ENCODE measurements at regions not wholly inside any gene's neighbourhood (a gene's known extent, or its start where the extent isn't known, plus 50 kb on each side); places are given as distances from the start of the nearest gene placed in this dataset.
"Not testable (repeated sequence)": the region's sequence is repeated elsewhere in the genome, so short reads cannot be mapped to it uniquely, and the experiment has no call there.

DNA sequence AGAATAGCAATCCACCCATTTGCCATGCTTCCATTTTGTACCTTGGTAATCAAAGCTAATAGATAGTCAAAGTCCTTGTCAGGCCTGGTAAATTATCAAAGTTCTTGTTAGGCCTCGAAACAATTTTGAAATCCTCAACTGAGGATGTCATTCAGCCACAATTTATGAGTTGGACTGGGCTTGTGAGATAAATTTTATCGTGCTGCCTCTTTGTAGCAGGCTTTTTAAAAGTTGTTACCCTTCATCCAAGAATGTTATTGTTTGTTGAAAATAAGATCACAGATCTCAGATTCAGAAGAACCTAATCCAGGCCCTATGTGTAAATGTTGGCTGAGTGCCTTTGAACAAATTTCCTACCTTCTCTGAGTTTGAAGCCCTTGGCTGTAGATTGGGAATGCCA, 143.3 kb upstream of the PROK2 start:
- 81% methylated on average over 2 of the region's 2 CpGs for WGBS
- no peaks in the 10 kb centered on the region for H3K27me3 ChIP-seq (ENCODE audit: control insufficient read depth in 2 of 2, insufficient read depth in 1 of 2, low read length in 1 of 2)

GRCh38 chr3:71927505-71928066, 142.6 kb upstream of the PROK2 start:
- Histone ChIP-seq H3K27me3 (ENCODE audit: control insufficient read depth in 2 of 2, insufficient read depth in 1 of 2, low read length in 1 of 2) (no peaks in the 10 kb centered on the region), H3K36me3 (ENCODE audit: control insufficient read depth in 2 of 2, insufficient read depth in 2 of 2, low read length in 1 of 2) (no peaks in the 10 kb centered on the region), H3K27ac (ENCODE audit: low read depth in 1 of 2, low read length in 1 of 2) (no peak overlapping the region), H3K9me3 (ENCODE audit: control insufficient read depth in 2 of 2, insufficient read depth in 1 of 2, low read length in 1 of 2) (no peaks in the 10 kb centered on the region), H3K4me3 (ENCODE audit: low read length in 2 of 2) (no peak overlapping the region), H3K4me1 (ENCODE audit: control insufficient read depth in 2 of 2, insufficient read depth in 2 of 2, low read length in 2 of 2) (peaks cover 0 to 12% of the 10 kb centered on the region in 2 donors)
- 56% methylated on average over 8 of the region's 8 CpGs for WGBS
- DNase-seq (ENCODE audit: low read depth in 6 of 9, low spot score in 9 of 9) = no peak

More for the DNA sequence above, 143.3 kb upstream of the PROK2 start:
- Histone ChIP-seq H3K27ac (ENCODE audit: low read depth in 1 of 2, low read length in 1 of 2) (no peak overlapping the region), H3K4me1 (ENCODE audit: control insufficient read depth in 2 of 2, insufficient read depth in 2 of 2, low read length in 2 of 2) (peaks cover 0 to 12% of the 10 kb centered on the region in 2 donors), H3K9me3 (ENCODE audit: control insufficient read depth in 2 of 2, insufficient read depth in 1 of 2, low read length in 1 of 2) (no peaks in the 10 kb centered on the region), H3K4me3 (ENCODE audit: low read length in 2 of 2) (no peak overlapping the region), H3K36me3 (ENCODE audit: control insufficient read depth in 2 of 2, insufficient read depth in 2 of 2, low read length in 1 of 2) (no peaks in the 10 kb centered on the region)
- no peak for DNase-seq (ENCODE audit: low read depth in 6 of 9, low spot score in 9 of 9)

DNA sequence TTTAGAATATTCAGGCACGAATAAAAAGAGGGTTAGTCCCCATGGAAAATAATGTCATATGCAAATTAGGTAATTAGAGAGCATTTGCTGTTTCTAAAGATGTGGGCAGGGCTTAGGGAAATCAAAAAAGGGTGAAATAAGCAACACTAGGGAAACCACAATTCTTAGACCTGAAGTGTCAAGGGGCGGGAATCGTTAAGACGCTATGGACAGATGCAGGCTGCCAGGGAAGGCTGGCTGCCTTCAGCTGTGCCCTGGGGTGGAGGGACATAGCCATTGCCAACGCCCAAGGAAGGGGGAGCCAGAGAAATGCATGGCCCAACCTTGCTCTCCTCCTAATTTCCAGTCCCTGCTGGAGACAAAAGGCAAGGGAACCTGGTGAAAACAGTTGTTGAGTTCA, 141.7 kb upstream of the PROK2 start:
- no peak overlapping the region for H3K27ac ChIP-seq (ENCODE audit: low read depth in 1 of 2, low read length in 1 of 2)
- no peaks in the 10 kb centered on the region for H3K36me3 ChIP-seq (ENCODE audit: control insufficient read depth in 2 of 2, insufficient read depth in 2 of 2, low read length in 1 of 2)
- no peak for DNase-seq (ENCODE audit: low read depth in 6 of 9, low spot score in 9 of 9)
- H3K4me1 ChIP-seq (ENCODE audit: control insufficient read depth in 2 of 2, insufficient read depth in 2 of 2, low read length in 2 of 2) = peaks cover 0 to 12% of the 10 kb centered on the region in 2 donors
- no peak overlapping the region for H3K4me3 ChIP-seq (ENCODE audit: low read length in 2 of 2)
- no peaks in the 10 kb centered on the region for H3K27me3 ChIP-seq (ENCODE audit: control insufficient read depth in 2 of 2, insufficient read depth in 1 of 2, low read length in 1 of 2)
- WGBS = 83% methylated on average over 5 of the region's 5 CpGs
- H3K9me3 ChIP-seq (ENCODE audit: control insufficient read depth in 2 of 2, insufficient read depth in 1 of 2, low read length in 1 of 2) = no peaks in the 10 kb centered on the region

DNA sequence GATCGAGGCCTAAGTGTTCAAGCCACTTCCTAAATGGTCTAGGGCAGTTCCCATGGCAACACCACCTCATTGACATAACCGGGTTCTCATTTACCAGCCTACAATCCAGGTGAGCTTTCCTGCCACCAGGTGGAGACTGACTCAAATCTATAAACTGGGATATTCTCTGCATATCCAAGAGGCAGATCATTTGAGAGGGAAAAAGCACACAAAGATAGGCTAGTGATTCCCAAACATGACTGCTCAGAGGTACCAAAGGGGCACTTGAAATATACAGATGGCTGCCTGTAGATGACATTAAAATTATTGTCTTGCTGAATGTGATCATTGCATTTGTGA, 141.3 kb upstream of the PROK2 start:
- H3K4me3 ChIP-seq (ENCODE audit: low read length in 2 of 2) = no peak overlapping the region
- 48% methylated on average over 2 of the region's 2 CpGs for WGBS
- no peak overlapping the region for H3K27ac ChIP-seq (ENCODE audit: low read depth in 1 of 2, low read length in 1 of 2)
- no peaks in the 10 kb centered on the region for H3K36me3 ChIP-seq (ENCODE audit: control insufficient read depth in 2 of 2, insufficient read depth in 2 of 2, low read length in 1 of 2)
- peaks cover 0 to 12% of the 10 kb centered on the region in 2 donors for H3K4me1 ChIP-seq (ENCODE audit: control insufficient read depth in 2 of 2, insufficient read depth in 2 of 2, low read length in 2 of 2)
- DNase-seq (ENCODE audit: low read depth in 6 of 9, low spot score in 9 of 9) = peak in 7 of 9 donors; percentile 22 to 60 (median 43)
- H3K27me3 ChIP-seq (ENCODE audit: control insufficient read depth in 2 of 2, insufficient read depth in 1 of 2, low read length in 1 of 2) = no peaks in the 10 kb centered on the region
- no peaks in the 10 kb centered on the region for H3K9me3 ChIP-seq (ENCODE audit: control insufficient read depth in 2 of 2, insufficient read depth in 1 of 2, low read length in 1 of 2)

- not testable (repeated sequence) for H3K4me3 ChIP-seq (ENCODE audit: low read length in 2 of 2); H3K4me1 ChIP-seq (ENCODE audit: control insufficient read depth in 2 of 2, insufficient read depth in 2 of 2, low read length in 2 of 2); DNase-seq (ENCODE audit: low read depth in 6 of 9, low spot score in 9 of 9); H3K27me3 ChIP-seq (ENCODE audit: control insufficient read depth in 2 of 2, insufficient read depth in 1 of 2, low read length in 1 of 2); H3K36me3 ChIP-seq (ENCODE audit: control insufficient read depth in 2 of 2, insufficient read depth in 2 of 2, low read length in 1 of 2); H3K9me3 ChIP-seq (ENCODE audit: control insufficient read depth in 2 of 2, insufficient read depth in 1 of 2, low read length in 1 of 2); H3K27ac ChIP-seq (ENCODE audit: low read depth in 1 of 2, low read length in 1 of 2)
- WGBS = 95% methylated on average over 12 of the region's 13 CpGs
Observed at GRCh38 chr3:71925511-71926261, 140.7 kb upstream of the PROK2 start.

GRCh38 chr3:71924721-71925120, 139.8 kb upstream of the PROK2 start:
- WGBS = 98% methylated on average over 2 of the region's 2 CpGs
- no peak for DNase-seq (ENCODE audit: low read depth in 6 of 9, low spot score in 9 of 9)
- no peaks in the 10 kb centered on the region for H3K36me3 ChIP-seq (ENCODE audit: control insufficient read depth in 2 of 2, insufficient read depth in 2 of 2, low read length in 1 of 2)
- no peaks in the 10 kb centered on the region for H3K9me3 ChIP-seq (ENCODE audit: control insufficient read depth in 2 of 2, insufficient read depth in 1 of 2, low read length in 1 of 2)
- peaks cover 0 to 4% of the 10 kb centered on the region in 2 donors for H3K4me1 ChIP-seq (ENCODE audit: control insufficient read depth in 2 of 2, insufficient read depth in 2 of 2, low read length in 2 of 2)
- no peaks in the 10 kb centered on the region for H3K27me3 ChIP-seq (ENCODE audit: control insufficient read depth in 2 of 2, insufficient read depth in 1 of 2, low read length in 1 of 2)
- no peak overlapping the region for H3K27ac ChIP-seq (ENCODE audit: low read depth in 1 of 2, low read length in 1 of 2)
- no peak overlapping the region for H3K4me3 ChIP-seq (ENCODE audit: low read length in 2 of 2)

DNA sequence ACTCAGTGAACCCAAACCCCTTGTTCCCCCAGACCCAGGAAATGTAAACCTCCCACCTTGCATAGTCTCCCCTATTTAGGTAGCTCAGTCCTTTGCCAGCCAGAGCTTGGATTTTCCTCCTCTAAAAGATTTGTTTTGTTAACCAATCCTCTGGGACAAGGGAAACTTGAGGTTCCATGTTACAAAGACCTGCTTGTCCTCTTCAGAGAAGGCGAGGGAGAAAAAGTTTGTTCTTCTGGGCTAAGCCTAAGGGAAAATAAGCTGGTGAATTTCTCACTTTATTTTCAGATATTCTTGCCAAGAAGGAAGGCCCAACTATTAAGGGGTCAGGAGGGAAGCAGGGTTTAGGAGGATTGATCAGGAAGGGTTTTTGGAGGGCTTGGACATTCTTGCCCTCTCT, 136.1 kb upstream of the PROK2 start:
- no peak for DNase-seq (ENCODE audit: low read depth in 6 of 9, low spot score in 9 of 9)
- Histone ChIP-seq H3K4me1 (ENCODE audit: control insufficient read depth in 2 of 2, insufficient read depth in 2 of 2, low read length in 2 of 2) (no peaks in the 10 kb centered on the region), H3K9me3 (ENCODE audit: control insufficient read depth in 2 of 2, insufficient read depth in 1 of 2, low read length in 1 of 2) (no peaks in the 10 kb centered on the region), H3K36me3 (ENCODE audit: control insufficient read depth in 2 of 2, insufficient read depth in 2 of 2, low read length in 1 of 2) (no peaks in the 10 kb centered on the region), H3K27ac (ENCODE audit: low read depth in 1 of 2, low read length in 1 of 2) (no peak overlapping the region), H3K4me3 (ENCODE audit: low read length in 2 of 2) (no peak overlapping the region), H3K27me3 (ENCODE audit: control insufficient read depth in 2 of 2, insufficient read depth in 1 of 2, low read length in 1 of 2) (no peaks in the 10 kb centered on the region)
- 100% methylated on average over 1 of the region's 1 CpG for WGBS

DNA sequence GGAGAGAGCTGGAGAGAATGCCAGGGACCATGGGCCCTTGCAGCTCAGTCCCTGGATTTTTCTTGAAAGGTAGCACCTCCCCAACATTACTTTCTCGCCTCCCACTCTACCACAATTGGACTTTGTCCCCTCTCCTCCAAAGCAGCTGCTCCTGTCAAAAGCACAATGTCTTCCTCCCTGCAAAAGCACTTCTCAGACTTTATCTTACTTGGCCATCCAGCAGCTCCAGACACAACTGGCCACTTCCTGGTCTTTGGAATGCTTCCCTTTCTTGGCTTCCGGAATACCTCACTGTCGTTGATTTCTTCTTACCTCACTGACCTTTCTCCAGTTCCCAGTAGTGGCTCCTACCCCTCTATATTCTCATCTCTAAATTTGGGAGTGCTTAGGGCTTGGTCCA, 134.6 kb upstream of the PROK2 start:
- WGBS = 92% methylated on average over 3 of the region's 3 CpGs
- no peak for DNase-seq (ENCODE audit: low read depth in 6 of 9, low spot score in 9 of 9)
- no peaks in the 10 kb centered on the region for H3K4me1 ChIP-seq (ENCODE audit: control insufficient read depth in 2 of 2, insufficient read depth in 2 of 2, low read length in 2 of 2)
- H3K4me3 ChIP-seq (ENCODE audit: low read length in 2 of 2) = no peak overlapping the region
- H3K36me3 ChIP-seq (ENCODE audit: control insufficient read depth in 2 of 2, insufficient read depth in 2 of 2, low read length in 1 of 2) = no peaks in the 10 kb centered on the region
- no peaks in the 10 kb centered on the region for H3K27me3 ChIP-seq (ENCODE audit: control insufficient read depth in 2 of 2, insufficient read depth in 1 of 2, low read length in 1 of 2)
- no peaks in the 10 kb centered on the region for H3K9me3 ChIP-seq (ENCODE audit: control insufficient read depth in 2 of 2, insufficient read depth in 1 of 2, low read length in 1 of 2)
- no peak overlapping the region for H3K27ac ChIP-seq (ENCODE audit: low read depth in 1 of 2, low read length in 1 of 2)

GRCh38 chr3:71917545-71917944, 132.6 kb upstream of the PROK2 start:
- Histone ChIP-seq H3K4me1 (ENCODE audit: control insufficient read depth in 2 of 2, insufficient read depth in 2 of 2, low read length in 2 of 2) (no peaks in the 10 kb centered on the region), H3K27ac (ENCODE audit: low read depth in 1 of 2, low read length in 1 of 2) (no peak overlapping the region), H3K27me3 (ENCODE audit: control insufficient read depth in 2 of 2, insufficient read depth in 1 of 2, low read length in 1 of 2) (no peaks in the 10 kb centered on the region), H3K4me3 (ENCODE audit: low read length in 2 of 2) (no peak overlapping the region), H3K9me3 (ENCODE audit: control insufficient read depth in 2 of 2, insufficient read depth in 1 of 2, low read length in 1 of 2) (no peaks in the 10 kb centered on the region), H3K36me3 (ENCODE audit: control insufficient read depth in 2 of 2, insufficient read depth in 2 of 2, low read length in 1 of 2) (no peaks in the 10 kb centered on the region)
- 59% methylated on average over 2 of the region's 2 CpGs for WGBS
- no peak for DNase-seq (ENCODE audit: low read depth in 6 of 9, low spot score in 9 of 9)

Data from thymus (tissue), 11 donors.